Right lobe of liver (tissue), 6 donors: ENCODE measurements at regions not wholly inside any gene's neighbourhood (a gene's known extent, or its start where the extent isn't known, plus 50 kb on each side); places are given as distances from the start of the nearest gene placed in this dataset.

ENCODE experiments used
- ATAC-seq, 4 donors: fragments of 200-7000 bp; cut with Tn5 transposase; one replicate each; pipeline ENCODE4 v1.9.1; 2020; ENCODE audit warnings: mild to moderate bottlenecking in 4 of 4, moderate library complexity in 4 of 4
- DNase-seq, 3 donors: peaks; one replicate each; pipeline ENCODE4 v3.0.0-alpha.2; 2020
- H3K27ac ChIP-seq, 3 donors: fragments of 200-600 bp; one replicate each; pipeline ENCODE4 v1.8.0; 2022
- H3K27me3 ChIP-seq, 2 donors: fragments of 200-600 bp; one replicate each; pipeline ENCODE4 v1.8.0; 2022
- H3K36me3 ChIP-seq, 4 donors: fragments of 200-600 bp; sonication (generic) in 1 of 4; one replicate each; pipeline versions ENCODE4 v1.5.1 to v1.8.0; 2017 to 2022; ENCODE audit warnings: control low read depth in 1 of 4
- H3K4me1 ChIP-seq, 4 donors: fragments of 200-600 bp; sonication (generic) in 1 of 4; one replicate each; pipeline versions ENCODE4 v1.5.1 to v1.8.0; 2017 to 2022; ENCODE audit warnings: control low read depth in 1 of 4
- H3K4me3 ChIP-seq, 3 donors: fragments of 200-600 bp; one replicate each; pipeline ENCODE4 v1.8.0; 2022
- H3K9me3 ChIP-seq, 4 donors: fragments of 200-600 bp; sonication (generic) in 1 of 4; one replicate each; pipeline versions ENCODE4 v1.5.1 to v1.8.0; 2017 to 2022; ENCODE audit warnings: control low read depth in 1 of 4
- CTCF ChIP-seq, 4 donors: fragments of 200-600 bp in 3 of 4; fragments of 450-650 bp in 1 of 4; IDR thresholded peaks; one replicate each; pipeline versions ENCODE4 v1.5.1 to v1.8.0; 2016 to 2022; ENCODE audit warnings: antibody characterized with exemption in 4 of 4, mild to moderate bottlenecking in 2 of 4
- POLR2A ChIP-seq: fragments of 450-650 bp; IDR thresholded peaks from one replicate; pipeline ENCODE4 v1.6.1; 2017; ENCODE audit warnings: antibody characterized with exemption, mild to moderate bottlenecking
- WGBS: methylation state at CpG from one replicate; pipeline ENCODE4 v1.1.6; 2018; ENCODE audit warnings: low coverage, low lambda C conversion rate; ENCODE audit not compliant: insufficient coverage; ENCODE audit errors: missing lambda C conversion rate; 5-methylcytosine and 5-hydroxymethylcytosine counted together
- intact Hi-C, 2 donors: fragments of 100-400 bp; cut with DNase I; formaldehyde crosslinking; loops; one replicate each; pipeline versions ENCODE4 v1.11.2 to v1.14.1; 2022
- donor health status: DM: no; HTN: yes; CAD: no.
- donor health status: DM: no; HTN: no; CAD: no.
- donor health status: DM: no; HTN: no; CAD: no.
- donor health status: DM: no; HTN: yes; CAD: no.
- donor health status: DM: no; HTN: yes; CAD: no.

GRCh38 chr6:119591235-119591634 lies 241.7 kb upstream of the MAN1A1 start:
- ATAC-seq (no peak), DNase-seq (no peak)
- TF ChIP-seq CTCF (IDR thresholded peaks at IDR 0.05), result no peak
- TF ChIP-seq POLR2A, result no peak
- Histone ChIP-seq H3K36me3 (no peaks in the 10 kb centered on the region), H3K27me3 (no peaks in the 10 kb centered on the region), H3K27ac (no peak overlapping the region), H3K4me1 (no peaks in the 10 kb centered on the region), H3K4me3 (no peak overlapping the region), H3K9me3 (no peaks in the 10 kb centered on the region)
- 72% methylated on average over 2 of the region's 2 CpGs for WGBS
- intact Hi-C loops, result no loop called here

GRCh38 chr6:119590066-119590465 lies 240.5 kb upstream of the MAN1A1 start:
- 72% methylated on average over 2 of the region's 2 CpGs for WGBS
- H3K4me3 ChIP-seq, result no peak overlapping the region
- DNase-seq (no peak), ATAC-seq (no peak)
- H3K4me1 ChIP-seq, result no peaks in the 10 kb centered on the region
- no peaks in the 10 kb centered on the region for H3K9me3 ChIP-seq
- no peak overlapping the region for H3K27ac ChIP-seq
- H3K27me3 ChIP-seq, result no peaks in the 10 kb centered on the region
- H3K36me3 ChIP-seq, result no peaks in the 10 kb centered on the region
- intact Hi-C loops, result no loop called here
- TF ChIP-seq CTCF (IDR thresholded peaks at IDR 0.05) (no peak), POLR2A (no peak)

- no peak for DNase-seq
- H3K4me3 ChIP-seq, result no peak overlapping the region
- WGBS, result 74% methylated on average over 3 of the region's 3 CpGs
- no peaks in the 10 kb centered on the region for H3K4me1 ChIP-seq
- ATAC-seq, result peak in 1 of 4 donors; percentile 82
- intact Hi-C loops, result no loop called here
- H3K27ac ChIP-seq, result no peak overlapping the region
- no peaks in the 10 kb centered on the region for H3K36me3 ChIP-seq
- TF ChIP-seq CTCF (IDR thresholded peaks at IDR 0.05) (no peak), POLR2A (no peak)
- H3K27me3 ChIP-seq, result no peaks in the 10 kb centered on the region
- no peaks in the 10 kb centered on the region for H3K9me3 ChIP-seq
Observed at GRCh38 chr6:119587537-119587936, 238.0 kb upstream of the MAN1A1 start.

- Histone ChIP-seq H3K36me3 (no peaks in the 10 kb centered on the region), H3K4me1 (no peaks in the 10 kb centered on the region), H3K27ac (no peak overlapping the region), H3K9me3 (no peaks in the 10 kb centered on the region), H3K27me3 (no peaks in the 10 kb centered on the region), H3K4me3 (no peak overlapping the region)
- ATAC-seq (no peak), DNase-seq (no peak)
- TF ChIP-seq CTCF (IDR thresholded peaks at IDR 0.05), result no peak
- no peak for TF ChIP-seq POLR2A
- intact Hi-C loops, result no loop called here
- 79% methylated on average over 3 of the region's 3 CpGs for WGBS
Observed at GRCh38 chr6:119586250-119586882, 236.8 kb upstream of the MAN1A1 start.

GRCh38 chr6:119584088-119584487 lies 234.5 kb upstream of the MAN1A1 start:
- TF ChIP-seq POLR2A, result no peak
- TF ChIP-seq CTCF (IDR thresholded peaks at IDR 0.05), result no peak
- H3K27me3 ChIP-seq, result no peaks in the 10 kb centered on the region
- no peak overlapping the region for H3K4me3 ChIP-seq
- ATAC-seq (no peak), DNase-seq (no peak)
- H3K27ac ChIP-seq, result no peak overlapping the region
- intact Hi-C loops, result no loop called here
- no peaks in the 10 kb centered on the region for H3K9me3 ChIP-seq
- no peaks in the 10 kb centered on the region for H3K36me3 ChIP-seq
- no peaks in the 10 kb centered on the region for H3K4me1 ChIP-seq
